GM19043 (cell line): ENCODE measurements at regions not wholly inside any gene's neighbourhood (a gene's known extent, or its start where the extent isn't known, plus 50 kb on each side); places are given as distances from the start of the nearest gene placed in this dataset.
A peak's percentile ranks its signal among the peaks of the same experiment; 100 is the strongest.

ENCODE experiments used
- ATAC-seq: cut with Tn5 transposase; IDR thresholded peaks from one replicate; pipeline ENCODE4 v1.9.1; 2021; ENCODE audit warnings: low read depth; ENCODE audit not compliant: unreplicated experiment

DNA sequence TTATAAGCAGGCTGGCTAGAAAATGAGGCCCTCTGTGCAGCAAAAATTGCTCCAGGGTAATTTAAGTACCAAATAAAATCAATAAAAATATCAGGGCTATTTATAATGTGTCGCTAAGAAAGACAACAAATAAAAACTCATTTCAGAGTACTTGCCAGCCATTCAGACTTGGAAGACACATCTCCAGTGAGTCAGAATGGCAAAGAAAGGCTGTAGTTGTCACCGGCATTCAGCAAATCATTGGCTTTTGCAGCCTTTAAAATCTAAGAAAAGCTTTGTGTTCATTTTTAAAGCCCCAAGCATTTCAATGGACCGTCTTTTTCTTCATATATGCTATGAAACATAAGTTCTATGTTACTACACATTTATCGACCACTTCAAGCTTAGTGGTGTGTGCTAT is 141.1 kb upstream of the HNMT start:
- ATAC-seq = no peak

- ATAC-seq = no peak
Observed at GRCh38 chr2:137824501-137824900, 139.8 kb upstream of the HNMT start.

GRCh38 chr2:137826373-137827372 is 137.6 kb upstream of the HNMT start:
- ATAC-seq = peak; percentile 90

DNA sequence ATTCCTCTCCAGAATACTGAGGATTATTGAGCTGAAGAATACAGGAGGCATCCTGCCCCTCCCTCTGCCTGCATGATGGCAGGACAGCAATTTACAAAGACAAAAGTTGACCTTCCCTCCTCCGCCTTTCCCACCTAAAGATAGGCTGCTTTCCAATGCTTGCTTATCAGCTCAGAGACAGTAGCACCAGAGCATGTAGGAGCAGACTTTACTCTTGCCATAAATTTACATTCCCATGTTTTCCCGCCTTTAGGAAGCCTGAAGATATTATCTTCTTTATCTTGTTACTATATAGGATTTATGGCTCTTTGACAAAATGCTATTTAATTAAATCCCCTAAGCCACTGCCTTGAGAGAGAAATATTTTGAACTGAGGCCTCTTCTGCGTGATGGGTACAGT is 135.6 kb upstream of the HNMT start:
- ATAC-seq = no peak

- ATAC-seq = no peak
Observed at GRCh38 chr2:137829251-137829650, 135.0 kb upstream of the HNMT start.

DNA sequence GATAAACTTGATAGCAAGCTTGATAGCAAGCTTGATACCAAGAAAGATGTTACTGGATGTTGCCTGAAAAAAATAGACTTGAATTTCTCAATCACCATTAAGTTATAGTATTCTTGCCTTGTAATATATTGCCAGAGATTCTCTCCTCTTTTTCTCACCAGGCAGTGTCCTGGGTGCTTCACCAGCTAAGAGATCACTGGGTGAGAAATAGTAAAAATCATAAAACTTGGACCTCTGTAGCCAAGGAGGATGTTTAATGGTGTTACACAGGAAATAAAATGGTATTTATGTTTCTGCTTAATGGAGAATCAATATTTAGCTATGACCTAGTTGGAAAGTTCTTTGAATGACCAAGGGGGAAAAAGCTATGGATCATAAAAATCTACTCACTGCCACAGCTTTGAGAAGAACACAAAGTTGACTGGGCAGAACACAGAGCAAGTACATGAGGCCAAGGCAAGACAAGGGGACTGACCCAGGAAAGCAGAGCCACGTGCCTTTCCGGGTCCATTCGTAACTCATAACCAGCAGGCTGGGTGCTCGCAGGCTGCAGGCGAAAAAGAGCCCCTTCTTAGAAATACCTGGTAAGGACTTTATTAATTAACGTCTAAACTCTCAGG is 129.4 kb upstream of the HNMT start:
- ATAC-seq = no peak

GRCh38 chr2:137836671-137837070 is 127.6 kb upstream of the HNMT start:
- ATAC-seq = no peak

DNA sequence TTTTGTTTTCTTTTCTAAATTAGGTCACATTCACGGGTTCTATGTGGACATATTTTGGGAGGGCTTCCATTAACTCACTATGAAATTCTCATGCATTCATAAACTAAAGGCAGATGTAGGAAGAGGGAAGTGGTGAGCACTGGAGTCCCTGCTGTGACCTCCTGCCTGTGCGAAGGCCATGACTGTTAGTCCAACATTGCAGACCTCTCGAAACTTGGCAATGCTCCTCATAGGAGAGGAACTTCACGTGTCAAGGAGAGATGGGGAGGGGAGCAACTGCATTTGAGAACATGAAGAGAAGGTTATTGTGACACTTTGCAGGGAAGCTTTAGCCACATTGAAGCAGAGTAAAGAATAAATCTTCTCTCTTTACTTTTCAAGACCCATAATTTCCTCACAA is 126.4 kb upstream of the HNMT start:
- ATAC-seq = no peak

GRCh38 chr2:137838255-137839092 is 125.8 kb upstream of the HNMT start:
- ATAC-seq = no peak

- no peak for ATAC-seq
Observed at GRCh38 chr2:137842430-137842829, 121.8 kb upstream of the HNMT start.

DNA sequence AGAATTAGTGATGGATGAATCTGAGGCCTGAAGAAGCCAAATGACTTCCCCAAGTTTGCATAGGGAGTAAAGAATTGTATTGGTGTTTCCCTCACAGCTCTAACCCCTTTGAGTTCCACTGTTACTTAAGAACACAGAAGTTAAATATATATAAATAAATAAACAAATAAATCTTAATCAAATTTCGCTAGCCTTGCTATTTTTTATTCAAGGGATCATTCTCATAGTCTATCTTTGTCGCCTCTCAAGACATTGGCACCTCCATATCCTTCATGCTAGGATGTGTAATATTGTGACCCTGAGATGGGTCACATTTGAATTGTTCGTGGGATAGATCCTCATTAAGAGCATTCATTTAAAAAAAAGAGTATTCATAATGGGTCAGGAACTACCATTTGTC is 121.3 kb upstream of the HNMT start:
- no peak for ATAC-seq

DNA sequence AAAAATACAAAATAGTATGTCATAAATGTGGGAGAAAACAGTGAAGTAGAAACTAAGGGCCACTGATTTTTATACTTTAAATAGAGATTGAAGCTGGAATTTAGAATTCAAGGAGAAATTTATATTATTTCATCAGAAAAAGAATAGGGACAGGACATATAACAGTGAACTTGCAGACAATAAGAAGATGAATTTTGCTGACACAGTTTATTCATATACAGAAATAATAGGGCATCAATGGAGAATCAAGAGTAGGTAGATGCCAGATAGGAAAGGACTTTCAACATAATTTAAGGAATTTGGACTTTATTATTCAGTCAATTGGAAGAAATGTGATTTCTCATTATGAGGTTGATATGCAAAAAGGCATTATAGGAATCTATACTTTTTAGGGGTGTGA is 118.9 kb upstream of the HNMT start:
- no peak for ATAC-seq

GRCh38 chr2:137846993-137847392 is 117.3 kb upstream of the HNMT start:
- no peak for ATAC-seq

DNA sequence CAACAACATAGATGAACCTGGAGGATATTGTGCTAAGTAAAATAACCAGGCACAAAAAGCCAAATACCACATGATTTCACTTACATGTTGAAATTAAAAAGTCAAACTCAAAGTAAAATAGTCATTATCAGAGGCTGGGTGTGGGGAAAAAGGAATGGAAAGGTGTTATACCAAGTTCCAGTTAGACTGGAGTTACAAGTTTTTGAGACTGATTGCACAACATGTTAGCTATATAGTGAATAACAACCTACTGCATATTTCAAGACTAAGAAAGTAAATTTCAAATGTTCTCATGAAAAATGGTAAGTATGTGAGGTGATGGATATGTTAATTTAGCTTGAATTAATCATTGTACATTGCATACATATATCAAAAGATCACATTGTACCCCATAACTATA is 116.8 kb upstream of the HNMT start:
- ATAC-seq = no peak

DNA sequence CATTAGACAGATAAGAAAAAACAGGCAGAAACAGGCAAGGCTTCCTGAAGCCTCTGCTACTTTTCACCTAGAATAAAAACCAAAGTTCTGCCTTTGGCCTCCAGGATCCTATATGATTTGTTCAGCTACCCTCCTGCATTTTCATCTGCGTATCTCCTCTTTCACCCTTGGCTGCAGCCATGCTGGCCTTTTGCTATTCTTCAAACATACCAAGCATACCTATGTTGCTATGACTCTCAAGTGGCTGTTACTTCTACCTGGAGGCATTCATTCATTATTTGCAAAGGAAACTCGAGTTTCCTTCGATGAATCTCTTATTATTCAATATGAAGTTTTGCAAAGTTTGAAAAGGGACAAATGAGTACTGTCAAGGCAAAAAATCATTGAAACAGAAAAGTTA is 106.4 kb upstream of the HNMT start:
- no peak for ATAC-seq

DNA sequence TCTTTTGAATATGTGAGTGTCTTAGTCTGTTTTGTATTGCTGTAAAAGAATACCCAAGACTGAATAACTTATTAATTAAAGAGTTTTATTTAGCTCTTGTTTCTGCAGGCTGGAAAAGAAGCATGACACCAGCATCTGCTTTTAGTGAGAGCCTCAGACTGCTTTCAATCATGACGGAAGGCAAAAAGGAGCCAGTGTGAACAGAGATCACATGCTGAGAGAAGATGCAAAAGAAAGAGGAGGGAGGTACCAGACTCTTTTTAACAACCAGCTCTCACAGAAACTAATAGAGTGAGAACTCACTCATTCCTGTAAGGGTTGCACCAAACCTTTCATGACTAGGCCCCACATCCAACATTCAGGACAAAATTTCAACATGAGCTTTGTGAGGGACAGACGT is 101.6 kb upstream of the HNMT start:
- ATAC-seq = no peak

DNA sequence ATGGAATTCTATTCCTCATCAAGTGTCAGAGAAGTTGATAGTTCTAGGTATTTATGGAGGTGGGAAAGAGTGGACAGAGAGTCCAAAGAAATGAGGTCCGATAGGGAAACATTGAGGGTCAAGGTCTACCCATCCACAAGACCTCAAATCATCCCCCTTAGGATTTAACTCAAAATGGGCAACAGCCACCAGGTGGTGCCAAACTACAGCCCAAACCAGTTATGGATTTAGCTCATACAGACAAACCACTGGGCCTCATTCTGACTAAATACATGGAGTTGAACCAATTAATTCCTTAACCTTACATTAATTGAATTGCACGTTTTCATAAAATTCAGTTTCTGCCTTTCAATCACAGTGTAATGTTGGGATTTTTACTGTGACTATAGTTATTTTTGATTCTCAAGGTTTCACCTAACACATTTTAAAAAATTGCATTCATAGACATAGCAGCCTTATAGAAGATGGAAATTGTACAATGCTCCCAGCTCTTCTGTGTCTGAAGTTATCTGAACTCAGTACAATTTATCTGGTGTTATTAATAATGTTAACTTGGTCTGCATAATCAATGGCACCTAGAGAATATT is 98.2 kb upstream of the HNMT start:
- no peak for ATAC-seq

DNA sequence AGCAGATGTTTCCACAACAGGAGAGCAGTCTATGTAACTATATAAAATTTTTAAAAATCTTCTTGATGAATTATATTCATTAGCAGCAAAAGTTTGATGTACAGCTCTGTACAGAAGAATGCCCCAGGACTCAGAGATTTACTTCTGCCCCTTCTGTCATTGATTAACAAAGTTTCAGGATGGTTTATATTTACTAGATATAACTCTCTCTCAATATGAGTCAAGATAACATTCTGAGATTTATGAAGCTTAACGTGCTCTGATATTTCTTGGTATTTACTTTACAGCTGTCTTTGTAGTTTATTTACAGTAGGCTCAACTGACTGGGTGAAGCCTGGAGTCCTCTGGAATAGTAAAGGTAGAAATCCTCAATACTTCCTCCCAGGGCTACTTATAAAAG is 93.6 kb upstream of the HNMT start:
- ATAC-seq = peak; percentile 87

GRCh38 chr2:137872577-137872976 is 91.7 kb upstream of the HNMT start:
- ATAC-seq = no peak

DNA sequence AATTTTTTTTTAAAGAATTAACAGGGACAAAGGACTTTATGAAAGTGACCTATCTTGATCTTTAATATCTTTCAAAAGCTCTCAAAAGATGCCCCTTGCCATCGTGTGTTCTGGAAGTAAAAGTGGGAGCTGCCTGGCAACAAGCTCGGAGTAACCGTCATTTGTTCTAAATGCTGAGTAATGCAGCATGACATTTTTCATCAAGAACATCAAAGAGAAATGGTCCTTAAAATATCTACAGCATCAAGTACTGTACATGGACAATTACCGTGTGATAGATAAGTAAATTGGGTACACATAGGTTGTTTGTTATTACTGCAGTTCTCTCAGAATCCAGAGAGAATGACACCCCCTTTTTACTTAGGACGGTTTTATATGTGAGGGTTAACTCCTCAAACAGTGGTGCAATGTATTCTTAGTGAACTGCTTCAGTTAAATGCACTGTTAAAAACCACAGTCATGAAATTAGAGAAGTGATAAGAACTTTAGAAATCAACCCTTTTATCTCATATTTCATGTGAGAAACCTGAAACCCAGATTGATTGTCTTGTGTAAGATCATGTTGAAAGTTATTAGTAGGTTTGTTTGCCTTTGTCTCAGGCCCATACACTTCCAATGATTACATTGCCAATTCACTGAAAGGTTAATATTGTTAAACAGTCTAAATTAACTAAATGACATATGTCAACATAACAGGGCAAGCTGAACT is 90.6 kb upstream of the HNMT start:
- ATAC-seq = no peak
